HepG2 (cell line): ENCODE measurements at regions not wholly inside any gene's neighbourhood (a gene's known extent, or its start where the extent isn't known, plus 50 kb on each side); places are given as distances from the start of the nearest gene placed in this dataset.
A peak's percentile ranks its signal among the peaks of the same experiment; 100 is the strongest.

ENCODE experiments used
- ATAC-seq: fragments of 200-7000 bp; cut with Tn5 transposase; 3 replicates; pipeline ENCODE4 v1.9.1; 2020; ENCODE audit warnings: mild to moderate bottlenecking, moderate library complexity
- BruUV-seq: library from RNA; stranded (reverse); fragments of 400-500 nt; replicated peaks from 2 replicates; lab custom pipeline; 2021; lab: Mats Ljungman, UMichigan
- CTCF ChIA-PET: fragments of 300-600 bp; formaldehyde crosslinking; extraction: SDS; loops from one replicate; lab custom pipeline; 2021; ENCODE audit warnings: low total read pairs, inconsistent platforms, low intra/inter-chr PET ratio; lab: Yijun Ruan, JAX
- POLR2A ChIA-PET: fragments of 350-600 bp; sonication (Branson Sonifier 250); formaldehyde crosslinking; loops from one replicate; lab custom pipeline; 2020; ENCODE audit warnings: antibody characterized with exemption, inconsistent platforms; lab: Yijun Ruan, JAX
- DNase-seq: peaks from one replicate; pipeline ENCODE4 v3.0.0-alpha.2; 2015; ENCODE audit warnings: low spot score
- FAIRE-seq: peaks from 3 replicates; lab custom pipeline; 2011; peaks lifted over from hg19 to GRCh38; lab: Jason Lieb, UNC
- H2AFZ ChIP-seq: one replicate; pipeline ENCODE4 v1.6.1; 2011; ENCODE audit warnings: low read length, inconsistent platforms
- H3K27ac ChIP-seq: fragments of 300-600 bp; 3 replicates; pipeline ENCODE4 v1.8.0; 2011; ENCODE audit warnings: mixed run types, mild to moderate bottlenecking, mixed read lengths, low read length, inconsistent platforms; ENCODE audit not compliant: insufficient read depth; ENCODE audit errors: extremely low read length
- H3K27me3 ChIP-seq, 2 experiments: fragments of 200-600 bp in 1 of 2; 2 replicates in 1 of 2; 3 replicates in 1 of 2; pipeline versions ENCODE4 v1.6.0 to v1.8.0; 2011; ENCODE audit warnings: low read length in 2 of 2, mild to moderate bottlenecking in 2 of 2, moderate library complexity in 2 of 2, inconsistent platforms in 1 of 2; ENCODE audit not compliant: insufficient read depth in 2 of 2, control insufficient read depth in 1 of 2
- H3K36me3 ChIP-seq, 2 experiments: fragments of 200-600 bp in 1 of 2; replicated peaks in 1 of 2; 2 replicates in 1 of 2; 3 replicates in 1 of 2; pipeline versions ENCODE4 v1.5.1 to v1.8.0; 2011; ENCODE audit warnings: low read length in 2 of 2, inconsistent platforms in 1 of 2; ENCODE audit not compliant: insufficient read depth in 2 of 2, control insufficient read depth in 1 of 2
- H3K4me1 ChIP-seq: 2 replicates; pipeline ENCODE4 v1.5.1; 2012; ENCODE audit warnings: low read length, inconsistent platforms; ENCODE audit not compliant: insufficient read depth
- H3K4me2 ChIP-seq: 2 replicates; pipeline ENCODE4 v1.6.0; 2011; ENCODE audit warnings: low read depth, low read length, inconsistent platforms
- H3K4me3 ChIP-seq, 3 experiments: fragments of 200-600 bp in 1 of 3; sonication (generic), shearing (Covaris generic) in 1 of 3; replicated peaks in 1 of 3; 2 replicates each; pipeline ENCODE4 v1.5.1; 2011 to 2016; ENCODE audit warnings: low read length in 3 of 3, inconsistent platforms in 2 of 3, low read depth in 2 of 3, mild to moderate bottlenecking in 2 of 3, control low read depth in 1 of 3, mixed read lengths in 1 of 3; ENCODE audit not compliant: insufficient read depth in 1 of 3
- H3K79me2 ChIP-seq: one replicate; pipeline ENCODE4 v1.6.1; 2011; ENCODE audit warnings: low read length, inconsistent platforms; ENCODE audit not compliant: insufficient read depth
- H3K9ac ChIP-seq: 2 replicates; pipeline ENCODE4 v1.6.0; 2011; ENCODE audit warnings: mild to moderate bottlenecking, low read depth, low read length, inconsistent platforms; ENCODE audit not compliant: insufficient read depth
- H3K9me3 ChIP-seq: 2 replicates; pipeline ENCODE4 v1.5.1; 2012; ENCODE audit warnings: mild to moderate bottlenecking, low read length
- H4K20me1 ChIP-seq: 2 replicates; pipeline ENCODE4 v1.6.0; 2011; ENCODE audit warnings: inconsistent platforms, mild to moderate bottlenecking, low read length, moderate library complexity; ENCODE audit not compliant: insufficient read depth
- CEBPB ChIP-seq: IDR thresholded peaks from 2 replicates; pipeline ENCODE4 v1.6.1; 2011; ENCODE audit warnings: low read depth, low read length, improper control_type of control experiment, borderline replicate concordance
- FOXM1 ChIP-seq: sonication (generic); formaldehyde crosslinking; IDR thresholded peaks from 2 replicates; pipeline ENCODE4 v1.5.0; 2020; ENCODE audit warnings: missing genetic modification reagents
- KDM1A ChIP-seq: IDR thresholded peaks from 2 replicates; pipeline ENCODE4 v1.6.1; 2016; ENCODE audit warnings: missing compliant biosample characterization
- RBAK ChIP-seq: sonication (generic); formaldehyde crosslinking; IDR thresholded peaks from 2 replicates; pipeline ENCODE4 v1.5.1; 2020; ENCODE audit warnings: mild to moderate bottlenecking, missing genetic modification reagents
- RXRA ChIP-seq: sonication (generic); formaldehyde crosslinking; IDR thresholded peaks from 2 replicates; pipeline ENCODE4 v1.5.1; 2020; ENCODE audit warnings: missing genetic modification reagents
- SAFB2 ChIP-seq: sonication (generic); formaldehyde crosslinking; IDR thresholded peaks from 2 replicates; pipeline ENCODE4 v1.5.1; 2020; ENCODE audit warnings: missing genetic modification reagents, low read depth, mild to moderate bottlenecking, borderline replicate concordance
- SIN3B ChIP-seq: fragments of 150-350 bp; IDR thresholded peaks from 2 replicates; pipeline ENCODE4 v1.6.1; 2014; ENCODE audit warnings: low read length
- SP140L ChIP-seq: sonication (generic); formaldehyde crosslinking; IDR thresholded peaks from 2 replicates; pipeline ENCODE4 v1.4.0; 2020; ENCODE audit warnings: missing genetic modification reagents, borderline replicate concordance
- SP2 ChIP-seq: sonication (generic); formaldehyde crosslinking; IDR thresholded peaks from 2 replicates; pipeline ENCODE4 v1.5.1; 2020; ENCODE audit warnings: mild to moderate bottlenecking, missing genetic modification reagents
- ZFP36L1 ChIP-seq: sonication (generic); formaldehyde crosslinking; IDR thresholded peaks from 2 replicates; pipeline ENCODE4 v1.8.0; 2022; ENCODE audit warnings: mild to moderate bottlenecking, missing genetic modification reagents, moderate library complexity
- ZMYM3 ChIP-seq: sonication (generic); formaldehyde crosslinking; IDR thresholded peaks from 2 replicates; pipeline ENCODE4 v1.5.1; 2020; ENCODE audit warnings: mild to moderate bottlenecking, missing genetic modification reagents
- ZNF296 ChIP-seq: sonication (generic); formaldehyde crosslinking; conservative IDR thresholded peaks from 2 replicates; pipeline ENCODE4 v1.5.0; 2020; ENCODE audit warnings: mild to moderate bottlenecking, missing genetic modification reagents
- WGBS: methylation state at CpG from one replicate; pipeline ENCODE4 v1.1.6; 2017; ENCODE audit warnings: low lambda C conversion rate; 5-methylcytosine and 5-hydroxymethylcytosine counted together
- in situ Hi-C: cut with HindIII; loops from 2 replicates; pipeline ENCODE4 v1.10.0; 2017; ENCODE audit warnings: low pct_unique_long_range_greater_than_20kb; ENCODE audit not compliant: extremely low pct_ligation_motif_present
- intact Hi-C: fragments of 100-400 bp; cut with micrococcal nuclease; formaldehyde crosslinking; loops from one replicate; pipeline ENCODE4 v1.10.0; 2022; ENCODE audit not compliant: unreplicated experiment
- TF ChIP-seq, protein P1 (sequence below): IDR thresholded peaks from 2 replicates; pipeline ENCODE4 v1.6.1; 2016; ENCODE audit warnings: mild to moderate bottlenecking
- TF ChIP-seq, protein P2 (sequence below), 2 experiments: sonication (generic) in 1 of 2; formaldehyde crosslinking in 1 of 2; IDR thresholded peaks; 2 replicates each; pipeline versions ENCODE4 v1.4.0 to v1.6.1; 2016 to 2020; ENCODE audit warnings: borderline replicate concordance in 1 of 2, low read depth in 1 of 2, mild to moderate bottlenecking in 1 of 2, missing genetic modification reagents in 1 of 2

DNA sequence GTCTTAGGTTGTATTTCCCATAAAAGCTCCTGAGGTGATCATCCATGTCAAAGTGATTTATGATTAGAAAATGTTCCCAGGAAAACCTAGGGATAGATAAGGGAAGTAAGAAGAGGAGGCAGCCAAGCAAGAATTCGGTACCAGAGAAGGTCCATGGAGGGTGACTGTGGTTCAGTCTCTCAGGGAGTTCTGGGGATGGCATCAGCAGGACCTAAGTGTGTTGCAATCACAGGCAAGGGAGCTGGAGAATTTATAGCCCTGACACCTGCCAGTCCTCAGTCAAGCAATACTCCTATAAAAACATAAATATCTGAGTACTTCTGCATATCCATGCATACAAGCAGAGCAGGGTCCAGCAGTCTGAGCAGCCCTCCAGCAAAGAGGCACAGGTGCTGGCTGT is 95.6 kb upstream of the TOPAZ1 start:
- intact Hi-C loops (no loop called here), in situ Hi-C loops (no loop called here)
- FAIRE-seq (no peak), DNase-seq (no peak), ATAC-seq (no peak)
- H4K20me1 ChIP-seq = no peaks in the 10 kb centered on the region
- peaks cover 0 to 6% of the 10 kb centered on the region in 2 experiments; a peak in 1 of 5 replicates for H3K27me3 ChIP-seq
- POLR2A ChIA-PET = no interaction called here
- 5% methylated on average over 1 of the region's 1 CpG for WGBS
- no peak overlapping the region for H3K4me3 ChIP-seq
- no peaks in the 10 kb centered on the region for H3K79me2 ChIP-seq
- H3K9ac ChIP-seq = no peak overlapping the region
- no peak for TF ChIP-seq RBAK (CRISPR knock-in tag)
- peak; percentile 49; the same call in 1 of the 2 replicates for TF ChIP-seq CEBPB
- H3K9me3 ChIP-seq = peaks cover 3% of the 10 kb centered on the region; the same call in 1 of the 2 replicates
- no peak overlapping the region for H2AFZ ChIP-seq
- H3K4me2 ChIP-seq = no peak overlapping the region
- no peaks in the 10 kb centered on the region for H3K36me3 ChIP-seq
- H3K4me1 ChIP-seq = no peaks in the 10 kb centered on the region
- no peak overlapping the region for H3K27ac ChIP-seq
- CTCF ChIA-PET = no interaction called here
- no TSS peak for BruUV-seq

DNA sequence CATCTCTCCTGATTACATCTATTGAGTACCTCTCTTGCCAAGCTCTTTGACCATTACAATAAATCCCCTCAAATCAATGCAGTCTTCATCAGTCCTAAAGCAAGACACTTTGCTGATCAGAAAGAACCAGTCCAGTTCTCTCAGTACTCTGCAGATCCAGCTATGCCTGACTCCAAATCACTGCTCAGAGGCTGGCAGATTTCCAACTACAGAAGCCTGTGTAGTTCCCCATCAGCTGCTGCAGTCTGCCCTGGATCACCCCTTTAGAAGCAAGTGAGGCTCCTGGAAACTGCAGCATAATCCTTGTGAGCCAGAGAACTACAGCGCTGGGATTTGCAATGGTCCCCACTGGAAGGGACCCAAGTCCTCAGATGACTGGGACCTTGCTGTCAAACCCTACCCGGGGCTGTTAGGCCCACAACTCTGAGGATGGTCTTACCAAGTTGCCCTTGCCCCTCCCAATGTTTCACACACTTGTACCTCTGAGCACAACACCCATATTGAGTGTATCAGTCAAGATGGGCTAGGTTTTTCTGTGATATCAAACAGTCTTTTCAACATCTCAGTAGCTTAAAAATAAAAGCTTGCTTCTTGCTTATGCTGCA is 81.9 kb upstream of the TOPAZ1 start:
- no TSS peak for BruUV-seq
- POLR2A ChIA-PET = no interaction called here
- TF ChIP-seq KDM1A (CRISPR knock-in tag) (no peak), SP2 (no peak), FOXM1 (CRISPR knock-in tag) (no peak), SP140L (CRISPR knock-in tag) (no peak), ZFP36L1 (CRISPR knock-in tag) (no peak), ZNF296 (CRISPR knock-in tag) (no peak), RXRA (CRISPR knock-in tag) (no peak), ZMYM3 (CRISPR knock-in tag) (no peak), SIN3B (no peak), SAFB2 (CRISPR knock-in tag) (no peak)
- TF ChIP-seq, protein P1, sequence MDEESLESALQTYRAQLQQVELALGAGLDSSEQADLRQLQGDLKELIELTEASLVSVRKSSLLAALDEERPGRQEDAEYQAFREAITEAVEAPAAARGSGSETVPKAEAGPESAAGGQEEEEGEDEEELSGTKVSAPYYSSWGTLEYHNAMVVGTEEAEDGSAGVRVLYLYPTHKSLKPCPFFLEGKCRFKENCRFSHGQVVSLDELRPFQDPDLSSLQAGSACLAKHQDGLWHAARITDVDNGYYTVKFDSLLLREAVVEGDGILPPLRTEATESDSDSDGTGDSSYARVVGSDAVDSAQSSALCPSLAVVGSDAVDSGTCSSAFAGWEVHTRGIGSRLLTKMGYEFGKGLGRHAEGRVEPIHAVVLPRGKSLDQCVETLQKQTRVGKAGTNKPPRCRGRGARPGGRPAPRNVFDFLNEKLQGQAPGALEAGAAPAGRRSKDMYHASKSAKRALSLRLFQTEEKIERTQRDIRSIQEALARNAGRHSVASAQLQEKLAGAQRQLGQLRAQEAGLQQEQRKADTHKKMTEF (CRISPR knock-in tag) = no peak
- TF ChIP-seq, protein P2, sequence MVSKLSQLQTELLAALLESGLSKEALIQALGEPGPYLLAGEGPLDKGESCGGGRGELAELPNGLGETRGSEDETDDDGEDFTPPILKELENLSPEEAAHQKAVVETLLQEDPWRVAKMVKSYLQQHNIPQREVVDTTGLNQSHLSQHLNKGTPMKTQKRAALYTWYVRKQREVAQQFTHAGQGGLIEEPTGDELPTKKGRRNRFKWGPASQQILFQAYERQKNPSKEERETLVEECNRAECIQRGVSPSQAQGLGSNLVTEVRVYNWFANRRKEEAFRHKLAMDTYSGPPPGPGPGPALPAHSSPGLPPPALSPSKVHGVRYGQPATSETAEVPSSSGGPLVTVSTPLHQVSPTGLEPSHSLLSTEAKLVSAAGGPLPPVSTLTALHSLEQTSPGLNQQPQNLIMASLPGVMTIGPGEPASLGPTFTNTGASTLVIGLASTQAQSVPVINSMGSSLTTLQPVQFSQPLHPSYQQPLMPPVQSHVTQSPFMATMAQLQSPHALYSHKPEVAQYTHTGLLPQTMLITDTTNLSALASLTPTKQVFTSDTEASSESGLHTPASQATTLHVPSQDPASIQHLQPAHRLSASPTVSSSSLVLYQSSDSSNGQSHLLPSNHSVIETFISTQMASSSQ (IDR thresholded peaks at IDR 0.05; ENCODE audit: low read depth) = no peak
- TF ChIP-seq, protein P2 (CRISPR knock-in tag; IDR thresholded peaks at IDR 0.05; ENCODE audit: borderline replicate concordance) = no peak

More for the DNA sequence above, 81.9 kb upstream of the TOPAZ1 start:
- Histone ChIP-seq H3K36me3 (no peaks in the 10 kb centered on the region), H3K27me3 (peaks cover 0 to 6% of the 10 kb centered on the region in 2 experiments; a peak in 2 of 5 replicates), H4K20me1 (no peaks in the 10 kb centered on the region), H2AFZ (no peak overlapping the region), H3K4me3 (no peak overlapping the region), H3K9me3 (no peaks in the 10 kb centered on the region), H3K4me1 (no peaks in the 10 kb centered on the region), H3K9ac (no peak overlapping the region), H3K79me2 (no peaks in the 10 kb centered on the region), H3K27ac (no peak overlapping the region), H3K4me2 (no peak overlapping the region)
- in situ Hi-C loops (no loop called here), intact Hi-C loops (no loop called here)
- WGBS = 0% methylated on average over 1 of the region's 2 CpGs
- ATAC-seq (no peak), FAIRE-seq (no peak), DNase-seq (no peak)
- CTCF ChIA-PET = no interaction called here
